Activated CD8-positive, alpha-beta memory T cell treated with anti-CD3 and anti-CD28 coated beads for 48 hours (primary cell): ENCODE measurements at regions not wholly inside any gene's neighbourhood (a gene's known extent, or its start where the extent isn't known, plus 50 kb on each side); places are given as distances from the start of the nearest gene placed in this dataset.

Source experiments
- DNase-seq, 3 experiments: peaks; one replicate each; pipeline ENCODE4 v3.0.0-alpha.2; 2020; ENCODE audit warnings: low read depth in 2 of 3, low spot score in 2 of 3

DNA sequence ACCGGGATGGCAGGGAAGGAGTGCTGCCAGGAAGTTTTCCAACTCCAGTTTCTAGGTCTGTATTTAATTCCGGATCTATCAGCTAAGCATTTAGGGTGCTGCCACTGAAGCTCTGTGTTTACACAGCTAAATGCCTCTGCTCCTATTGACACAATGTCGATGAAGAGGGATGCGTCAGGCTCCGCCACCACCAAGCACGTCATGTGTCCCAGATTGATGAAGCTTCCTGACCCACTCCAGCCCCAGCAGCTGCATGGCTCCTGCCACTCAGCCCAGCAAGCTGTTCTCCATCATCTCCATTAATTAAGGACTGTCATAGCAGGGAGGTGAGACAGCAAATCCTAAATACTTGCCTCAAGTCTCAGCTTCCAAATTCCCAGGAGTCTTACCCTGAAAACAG is 435.2 kb upstream of the ZNF507 start:
- no peak for DNase-seq

GRCh38 chr19:31911577-31911976 is 433.8 kb upstream of the ZNF507 start:
- DNase-seq: no peak

- no peak for DNase-seq
Observed at GRCh38 chr19:31913103-31913661, 432.2 kb upstream of the ZNF507 start.

DNA sequence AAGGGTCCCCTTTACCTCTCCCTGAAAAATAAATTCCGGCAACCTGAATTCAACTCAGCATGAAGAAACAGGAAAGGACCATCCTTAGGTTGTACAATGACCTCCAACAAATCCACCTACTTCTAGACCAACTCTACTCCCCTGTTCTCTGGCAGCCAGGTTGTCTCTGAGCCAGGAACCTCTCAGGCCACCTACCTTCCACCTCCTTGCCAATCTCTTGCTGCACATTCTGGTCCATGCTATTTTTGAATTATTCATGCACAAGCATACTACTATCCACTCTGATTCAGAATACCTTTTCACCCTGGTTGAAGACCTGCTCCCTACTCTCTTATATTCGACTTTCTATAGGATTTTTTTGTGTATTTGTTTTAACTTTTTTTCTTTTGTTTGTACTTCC is 415.0 kb upstream of the ZNF507 start:
- no peak for DNase-seq

DNA sequence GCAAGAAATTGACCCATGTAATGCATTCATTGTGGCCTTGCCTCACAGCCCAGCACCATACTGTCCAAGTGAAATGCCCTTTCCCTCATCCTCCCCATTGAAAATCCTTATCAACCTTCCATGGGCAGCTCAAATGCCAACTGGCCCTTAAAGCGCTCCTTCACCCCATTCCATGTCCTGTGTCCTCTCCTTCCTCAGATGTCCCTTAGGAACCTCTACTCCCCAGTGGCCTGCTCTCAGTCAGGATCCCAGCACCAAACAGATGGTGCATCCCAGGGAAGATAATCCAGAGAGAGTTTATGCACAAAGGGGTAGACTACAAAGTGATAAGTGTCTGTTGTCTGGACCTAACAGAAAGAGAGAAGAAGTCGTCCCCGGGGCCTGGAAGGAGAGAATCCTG is 407.4 kb upstream of the ZNF507 start:
- no peak for DNase-seq

DNA sequence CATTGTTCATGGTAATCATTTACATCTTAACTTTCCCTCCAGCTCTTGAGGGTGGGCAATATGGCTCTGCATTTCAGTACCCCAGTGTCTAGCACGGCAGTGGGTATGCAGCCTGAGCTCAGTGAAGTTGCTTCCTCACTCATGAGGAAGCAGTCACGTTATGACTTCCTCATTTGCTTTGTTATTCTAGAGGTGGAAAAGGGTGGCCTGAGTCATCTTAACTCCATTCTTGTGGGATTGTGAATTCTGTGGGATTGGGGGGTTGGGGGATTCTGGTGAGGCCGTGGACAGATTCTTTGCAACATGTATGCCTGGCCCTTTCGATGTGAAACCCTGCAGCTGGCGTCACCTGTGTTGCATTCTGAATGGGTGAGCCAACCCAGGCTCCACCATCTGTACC is 406.7 kb upstream of the ZNF507 start:
- DNase-seq: no peak

DNA sequence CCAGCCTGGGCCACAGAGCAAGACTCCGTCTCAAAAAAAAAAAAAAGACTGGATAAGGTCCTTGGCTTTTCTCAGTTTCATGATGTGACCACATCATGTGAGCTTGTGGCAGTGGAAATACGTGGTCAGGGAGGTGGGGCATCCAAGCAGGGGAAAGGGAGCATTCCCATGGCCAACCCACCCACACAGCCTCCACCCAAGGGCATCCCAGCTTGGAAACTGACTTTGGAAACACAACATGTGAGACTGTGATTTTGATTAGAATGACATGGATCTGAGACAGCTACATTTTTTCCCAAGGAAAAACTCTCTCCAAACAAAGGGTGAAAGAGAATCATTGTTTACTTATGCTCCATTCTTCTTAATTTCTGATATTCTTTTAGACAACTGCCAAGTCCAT is 405.0 kb upstream of the ZNF507 start:
- no peak for DNase-seq

- DNase-seq: no peak
Observed at GRCh38 chr19:31943191-31943661, 402.2 kb upstream of the ZNF507 start.

DNA sequence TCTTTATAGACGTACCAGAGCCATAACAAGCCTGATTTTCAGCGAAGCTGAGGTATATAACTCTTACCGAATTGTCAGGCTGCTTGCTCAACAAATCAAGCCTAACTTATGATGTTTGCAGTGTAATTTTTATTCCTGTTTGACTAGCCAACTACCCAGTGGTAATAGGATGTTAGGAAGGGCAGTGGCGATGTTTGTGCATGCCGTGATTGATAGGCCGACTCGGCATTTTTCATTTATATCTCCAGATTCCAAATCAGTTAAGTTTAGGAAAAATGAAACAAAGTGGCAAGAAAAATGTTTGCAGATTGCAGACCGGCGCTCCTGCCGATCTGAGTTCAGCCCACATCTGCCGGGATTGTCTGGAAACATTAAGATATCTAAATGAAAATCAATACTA is 401.6 kb upstream of the ZNF507 start:
- no peak for DNase-seq

DNA sequence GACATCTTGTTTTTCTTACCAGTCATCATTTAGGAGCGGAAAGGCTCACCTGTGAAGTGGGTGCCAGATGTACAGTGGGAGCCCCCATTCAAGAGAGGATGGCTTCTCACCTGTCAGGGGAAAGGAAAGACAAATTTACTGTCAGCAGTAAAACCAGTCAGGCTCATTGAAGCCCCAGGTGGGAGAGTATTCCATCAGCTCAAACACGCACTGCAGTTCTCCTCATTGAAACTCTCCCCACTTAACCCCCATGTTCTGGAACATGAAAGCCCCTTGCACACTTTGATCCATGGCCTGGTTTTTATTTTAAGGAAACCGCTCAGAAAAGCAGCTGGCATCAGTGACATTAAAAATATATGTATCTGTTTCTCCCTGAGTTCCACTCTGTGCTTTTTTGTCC is 401.1 kb upstream of the ZNF507 start:
- DNase-seq: no peak

DNA sequence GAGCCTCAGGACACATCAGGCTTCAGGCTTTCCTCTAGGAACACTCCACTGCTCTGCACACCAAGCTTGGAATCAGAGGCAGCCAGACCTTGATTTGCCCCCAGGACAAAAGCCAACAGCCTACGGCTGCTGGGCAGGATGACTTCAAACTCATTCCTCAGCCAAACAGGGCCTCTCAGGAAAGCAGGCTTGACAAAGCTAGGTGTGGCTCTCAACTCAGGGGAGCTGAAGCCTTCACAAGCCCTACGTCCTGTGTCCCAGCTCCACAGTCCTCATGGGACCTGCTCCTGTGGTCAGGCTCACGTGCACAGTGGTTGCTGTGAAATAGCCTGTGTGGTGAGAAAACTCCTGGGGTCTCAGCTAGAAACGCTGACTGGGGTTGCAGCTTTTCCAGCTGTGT is 398.9 kb upstream of the ZNF507 start:
- DNase-seq: no peak

- DNase-seq: no peak
Observed at GRCh38 chr19:31947436-31948115, 397.8 kb upstream of the ZNF507 start.

GRCh38 chr19:31952693-31953092 is 392.7 kb upstream of the ZNF507 start:
- no peak for DNase-seq

DNA sequence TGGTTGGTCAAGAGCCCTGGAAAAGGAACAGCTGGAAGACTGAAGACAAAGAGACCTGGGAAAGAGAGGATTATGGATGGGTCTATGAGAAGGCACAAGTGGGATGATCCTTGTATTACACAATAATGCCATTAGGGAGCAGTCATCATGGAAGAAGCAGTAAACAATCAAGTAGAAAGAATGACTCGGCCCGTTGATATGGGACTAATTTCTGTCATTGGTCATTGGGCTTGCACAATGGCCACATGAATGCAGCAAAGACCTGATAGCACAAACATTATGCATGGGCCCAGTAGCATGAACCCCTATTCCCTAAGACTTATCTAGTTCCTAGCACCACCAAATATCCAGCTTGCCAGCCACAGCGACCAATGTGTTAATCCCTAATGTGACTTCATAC is 390.3 kb upstream of the ZNF507 start:
- DNase-seq: no peak

- DNase-seq: no peak
Observed at GRCh38 chr19:31955884-31956283, 389.5 kb upstream of the ZNF507 start.

DNA sequence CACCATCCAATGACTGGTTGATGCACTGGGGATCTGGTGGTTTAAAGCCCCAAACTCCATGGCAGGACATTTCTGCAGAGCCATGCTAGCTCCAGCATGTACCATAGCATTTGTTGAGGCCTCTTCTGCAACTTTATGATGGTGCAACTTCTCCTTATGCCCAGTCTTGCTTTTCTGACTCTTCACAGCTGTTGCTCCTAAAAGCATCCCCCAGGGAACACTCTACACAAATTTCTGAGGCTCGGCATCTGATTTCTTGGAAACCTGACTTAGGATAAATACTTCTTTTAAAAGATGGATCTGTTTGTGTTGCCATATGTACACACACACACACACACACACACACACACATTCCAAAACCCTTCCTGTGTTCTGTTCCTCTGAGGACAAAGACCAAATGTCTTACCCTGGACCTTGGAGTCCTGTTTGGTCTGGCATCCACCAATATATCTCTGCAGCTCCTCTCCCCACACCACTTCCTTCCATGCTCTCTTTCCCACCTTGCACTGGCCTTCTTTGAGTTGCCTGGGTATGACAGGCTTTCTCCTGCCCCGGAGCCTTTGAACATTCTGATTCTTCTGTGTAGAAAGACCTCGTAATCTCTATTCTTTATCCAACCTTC is 388.5 kb upstream of the ZNF507 start:
- no peak for DNase-seq

DNA sequence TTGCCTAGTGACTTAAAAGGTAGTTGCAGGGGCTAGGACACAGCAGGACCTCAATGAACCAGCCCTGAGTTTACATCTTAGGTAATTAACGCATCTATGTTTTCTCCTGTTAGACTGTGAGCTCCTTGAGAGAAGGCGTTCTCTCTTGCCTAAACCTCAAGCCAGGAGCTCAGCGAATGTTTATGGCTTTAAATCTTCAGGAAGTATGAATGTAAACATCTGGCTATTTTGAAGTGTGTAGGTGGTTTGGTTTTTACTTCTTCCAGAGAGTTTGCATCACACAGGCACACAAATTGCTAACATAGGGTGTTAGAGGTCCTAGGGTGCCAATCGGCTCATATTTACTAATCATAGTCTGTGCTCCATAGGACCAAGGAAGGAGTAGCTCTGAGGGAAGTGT is 387.7 kb upstream of the ZNF507 start:
- no peak for DNase-seq

- no peak for DNase-seq
Observed at GRCh38 chr19:31959527-31960018, 385.8 kb upstream of the ZNF507 start.

DNA sequence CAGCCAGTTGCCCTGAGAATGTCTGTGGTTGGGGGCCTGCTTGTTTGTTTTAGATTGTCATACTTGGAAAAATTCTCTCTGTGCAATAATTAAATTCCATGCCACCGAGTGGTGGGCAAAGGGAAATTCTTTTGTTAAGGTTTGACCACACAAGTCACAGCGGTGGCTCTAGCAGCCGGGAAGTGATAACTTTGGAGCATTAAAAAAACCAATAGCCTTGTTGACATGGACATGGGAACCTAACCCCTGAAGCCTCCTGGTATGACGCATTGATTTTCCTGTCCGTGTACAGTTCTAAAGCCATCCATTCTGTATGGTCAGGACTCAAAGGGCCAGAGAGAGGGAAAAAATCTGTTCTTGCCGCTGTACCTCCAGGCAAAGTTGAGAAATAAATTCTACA is 384.9 kb upstream of the ZNF507 start:
- DNase-seq: no peak

DNA sequence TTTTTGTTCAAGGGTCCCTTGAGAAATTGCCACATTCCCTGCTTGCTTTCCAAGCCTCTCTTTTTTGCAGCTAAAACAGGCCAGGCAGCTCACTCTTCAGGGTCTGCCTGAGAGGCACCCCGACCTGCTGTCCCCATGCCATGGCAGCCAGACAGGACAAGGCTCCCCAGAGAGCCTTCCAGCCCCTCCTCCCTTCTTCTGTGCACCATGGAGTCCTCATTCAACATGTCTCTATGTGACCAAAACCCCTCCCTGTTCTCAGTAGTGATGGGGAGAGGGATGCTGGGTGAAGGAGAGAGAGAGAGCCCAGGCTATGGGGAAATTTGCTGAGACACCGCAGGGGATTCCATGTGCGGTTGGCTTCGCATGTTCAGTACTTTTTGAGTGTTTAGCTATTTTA is 384.2 kb upstream of the ZNF507 start:
- no peak for DNase-seq

DNA sequence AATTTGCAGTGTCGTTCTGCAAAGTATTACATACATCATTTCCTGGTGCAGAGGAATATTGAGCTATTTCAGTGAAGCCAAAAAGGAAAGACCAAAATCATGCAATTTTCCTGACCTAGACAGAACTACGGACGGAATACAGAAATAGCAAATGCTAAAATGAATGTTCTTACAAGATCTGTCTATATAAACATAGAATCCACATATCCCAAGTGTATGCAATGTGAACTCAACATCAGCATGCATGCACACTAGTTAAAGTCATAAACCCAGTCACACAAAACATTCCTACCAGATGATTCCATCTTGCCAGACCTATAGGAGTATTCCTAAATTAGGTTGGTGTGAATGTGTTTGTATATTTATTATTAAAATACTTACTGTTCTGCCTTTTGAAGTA is 383.7 kb upstream of the ZNF507 start:
- DNase-seq: no peak

GRCh38 chr19:31962561-31962996 is 382.8 kb upstream of the ZNF507 start:
- no peak for DNase-seq

GRCh38 chr19:31963746-31964145 is 381.7 kb upstream of the ZNF507 start:
- DNase-seq: no peak
